ENCODE measurements at regions not wholly inside any gene's neighbourhood (a gene's known extent, or its start where the extent isn't known, plus 50 kb on each side); places are given as distances from the start of the nearest gene placed in this dataset.
"Not testable (repeated sequence)": the region's sequence is repeated elsewhere in the genome, so short reads cannot be mapped to it uniquely, and the experiment has no call there.

- Histone ChIP-seq H3K9me3 (no peaks in the 10 kb centered on the region), H3K4me2 (peak overlapping the region; percentile 45), H3K4me3 (no peak overlapping the region), H3K27ac (peak overlapping the region; percentile 25 to 50; a peak in 2 of 6 replicates), H3K4me1 (peaks cover 18% of the 10 kb centered on the region)
- TF ChIP-seq ATOH8 (CRISPR knock-in tag; IDR thresholded peaks at IDR 0.05; ENCODE audit: low read depth): no peak
- peak; percentile 60; the same call in 1 of the 2 replicates for TF ChIP-seq CHD4 (IDR thresholded peaks at IDR 0.05; ENCODE audit: borderline replicate concordance)
- no peak for TF ChIP-seq ZNF302 (CRISPR knock-in tag; IDR thresholded peaks at IDR 0.05)
- no peak for TF ChIP-seq MYC (IDR thresholded peaks at IDR 0.05; ENCODE audit: borderline replicate concordance, low read length)
- no peak for TF ChIP-seq HOXB13 (CRISPR knock-in tag; IDR thresholded peaks at IDR 0.05; ENCODE audit: low read depth)
- TF ChIP-seq ZFP36 (IDR thresholded peaks at IDR 0.05; ENCODE audit: borderline replicate concordance, partially characterized antibody): peak; percentile 44
- no peak for TF ChIP-seq FOSL2 (IDR thresholded peaks at IDR 0.05)
- no peak for TF ChIP-seq FOSL2 (CRISPR knock-in tag; IDR thresholded peaks at IDR 0.05)
- TF ChIP-seq TP53 (CRISPR knock-in tag; IDR thresholded peaks at IDR 0.05): no peak
- no peak for TF ChIP-seq EHMT2 (IDR thresholded peaks at IDR 0.05; ENCODE audit: low read depth)
- CTCF ChIA-PET: interaction anchor here (0.9 to 2.2 kb wide), 6 partner anchors 11 to 318 kb away, joined by 3 to 14 read pairs (median 4); no protein-coding TSS in a partner anchor
- WGBS (ENCODE audit: missing lambda C conversion rate): 3% methylated on average over 3 of the region's 3 CpGs
- FAIRE-seq: peak; percentile 77
- peak in 1 of 2 experiments; percentile 34; a peak in 1 of 6 replicates for ATAC-seq
- POLR2A ChIA-PET: no interaction called here
- DNase-seq (ENCODE audit: low read depth in 1 of 2, low spot score in 1 of 2): peak in 1 of 2 experiments; percentile 56
Observed at GRCh38 chr7:131934452-131934851, 378.0 kb upstream of the PODXL start.

GRCh38 chr7:131933751-131934289 lies 377.4 kb upstream of the PODXL start:
- WGBS (ENCODE audit: missing lambda C conversion rate): 65% methylated on average over 6 of the region's 6 CpGs
- Histone ChIP-seq H3K4me3 (no peak overlapping the region), H3K9me3 (no peaks in the 10 kb centered on the region), H3K27ac (peak overlapping the region in 1 of 2 experiments; percentile 16; a peak in 1 of 6 replicates), H3K4me1 (peaks cover 18% of the 10 kb centered on the region), H3K4me2 (peak overlapping the region; percentile 45)
- ChIA-PET POLR2A (no interaction called here), CTCF (interaction anchor here (1.0 to 2.2 kb wide), 5 partner anchors 12 to 245 kb away, joined by 3 to 14 read pairs (median 5); no protein-coding TSS in a partner anchor)
- DNase-seq (ENCODE audit: low read depth in 1 of 2, low spot score in 1 of 2): no peak
- no peak for ATAC-seq
- FAIRE-seq: peak; percentile 36
- TF ChIP-seq HOXB5 (CRISPR knock-in tag; IDR thresholded peaks at IDR 0.05) (no peak), E2F6 (IDR thresholded peaks at IDR 0.05; ENCODE audit: borderline replicate concordance, low read depth) (no peak), REST (IDR thresholded peaks at IDR 0.05) (no peak), BCL3 (IDR thresholded peaks at IDR 0.05) (no peak), POLR2A (IDR thresholded peaks at IDR 0.05; ENCODE audit: low read length) (no peak), RARB (CRISPR knock-in tag; IDR thresholded peaks at IDR 0.05) (no peak), RFX5 (IDR thresholded peaks at IDR 0.05) (no peak), ATOH8 (CRISPR knock-in tag; IDR thresholded peaks at IDR 0.05; ENCODE audit: low read depth) (no peak), ZC3H11A (IDR thresholded peaks at IDR 0.05) (no peak), EHMT2 (IDR thresholded peaks at IDR 0.05; ENCODE audit: low read depth) (no peak), ZSCAN20 (CRISPR knock-in tag; IDR thresholded peaks at IDR 0.05) (no peak)

- FAIRE-seq; H3K4me3 ChIP-seq; H3K9me3 ChIP-seq; ATAC-seq; H3K27ac ChIP-seq; POLR2A ChIA-PET; H3K4me2 ChIP-seq; DNase-seq (ENCODE audit: low read depth in 1 of 2, low spot score in 1 of 2): not testable (repeated sequence)
- 52% methylated on average over 2 of the region's 2 CpGs for WGBS (ENCODE audit: missing lambda C conversion rate)
- CTCF ChIA-PET: interaction anchor here (2.1 kb wide), 1 partner anchor 12 kb away, joined by 6 read pairs; no protein-coding TSS in a partner anchor
- peaks cover 18% of the 10 kb centered on the region for H3K4me1 ChIP-seq
Observed at GRCh38 chr7:131933219-131933618, 376.8 kb upstream of the PODXL start.

All from A549 (cell line).